H1 (cell line): ENCODE measurements at regions not wholly inside any gene's neighbourhood (a gene's known extent, or its start where the extent isn't known, plus 50 kb on each side); places are given as distances from the start of the nearest gene placed in this dataset.

Experiments
- CTCF ChIA-PET: fragments of 300-600 bp; sonication (Branson Sonifier 250); formaldehyde crosslinking; loops from one replicate; lab custom pipeline; 2021; ENCODE audit not compliant: partially characterized antibody; lab: Charles Lee
- POLR2A ChIA-PET: fragments of 300-600 bp; sonication (Branson Sonifier 250); formaldehyde crosslinking; loops from one replicate; lab custom pipeline; 2021; ENCODE audit warnings: inconsistent platforms; ENCODE audit not compliant: partially characterized antibody; lab: Charles Lee
- DNase-seq, 2 experiments: peaks; one replicate each; pipeline versions ENCODE4 v3.0.0 to v3.0.0-alpha.2; 2010 to 2022; ENCODE audit warnings: low spot score in 2 of 2, low read depth in 1 of 2, mixed read lengths in 1 of 2
- FAIRE-seq: peaks from 2 replicates; lab custom pipeline; 2011; peaks lifted over from hg19 to GRCh38; lab: Jason Lieb, UNC
- H2AFZ ChIP-seq: 2 replicates; pipeline ENCODE4 v1.8.1; 2012; ENCODE audit warnings: low read length, inconsistent platforms
- H2AK5ac ChIP-seq: 2 replicates; pipeline ENCODE4 v1.6.1; 2013; ENCODE audit warnings: low read depth, low read length
- H2BK120ac ChIP-seq: replicated peaks from 2 replicates; pipeline ENCODE3; 2013; ENCODE audit warnings: low read depth, low read length, inconsistent platforms
- H2BK12ac ChIP-seq: 2 replicates; pipeline ENCODE4 v1.6.1; 2013; ENCODE audit warnings: low read depth, low read length
- H2BK15ac ChIP-seq: 2 replicates; pipeline ENCODE4 v1.6.1; 2013; ENCODE audit warnings: low read length
- H2BK20ac ChIP-seq: 2 replicates; pipeline ENCODE4 v1.6.1; 2013; ENCODE audit warnings: low read length
- H2BK5ac ChIP-seq: 2 replicates; pipeline ENCODE4 v1.6.1; 2013; ENCODE audit warnings: low read depth, low read length
- H3K14ac ChIP-seq: 2 replicates; pipeline ENCODE4 v1.6.1; 2013; ENCODE audit warnings: inconsistent platforms; ENCODE audit not compliant: insufficient read length
- H3K18ac ChIP-seq: 2 replicates; pipeline ENCODE4 v1.6.1; 2013; ENCODE audit warnings: low read length; ENCODE audit errors: extremely low read depth
- H3K23ac ChIP-seq: 2 replicates; pipeline ENCODE4 v1.6.1; 2013; ENCODE audit warnings: inconsistent platforms; ENCODE audit not compliant: insufficient read length
- H3K23me2 ChIP-seq: 2 replicates; pipeline ENCODE4 v1.6.1; 2013; ENCODE audit warnings: low read depth, low read length
- H3K27ac ChIP-seq: 2 replicates; pipeline ENCODE4 v1.6.1; 2011; ENCODE audit warnings: low read depth, low read length, inconsistent platforms
- H3K27me3 ChIP-seq, 4 experiments: replicated peaks in 1 of 4; 1 replicate in 1 of 4; 2 replicates in 3 of 4; pipeline versions ENCODE4 v1.6.1 to v1.8.1; 2011 to 2013; ENCODE audit warnings: low read length in 3 of 4, mild to moderate bottlenecking in 3 of 4, inconsistent platforms in 2 of 4, mixed read lengths in 2 of 4, moderate library complexity in 1 of 4; ENCODE audit not compliant: control insufficient read depth in 3 of 4, insufficient read depth in 3 of 4; ENCODE audit errors: extremely low read depth in 1 of 4
- H3K36me3 ChIP-seq, 4 experiments: 2 replicates each; pipeline versions ENCODE4 v1.6.1 to v1.8.1; 2011 to 2013; ENCODE audit warnings: mild to moderate bottlenecking in 4 of 4, low read length in 3 of 4, moderate library complexity in 2 of 4, control low read depth in 1 of 4, inconsistent platforms in 1 of 4; ENCODE audit not compliant: insufficient read depth in 4 of 4, control insufficient read depth in 2 of 4
- H3K4ac ChIP-seq: replicated peaks from 2 replicates; pipeline ENCODE3; 2013; ENCODE audit warnings: low read length, low read depth, mixed read lengths, inconsistent platforms; ENCODE audit not compliant: insufficient read length
- H3K4me1 ChIP-seq, 4 experiments: replicated peaks in 1 of 4; 1 replicate in 1 of 4; 2 replicates in 3 of 4; pipeline versions ENCODE4 v1.6.1 to v1.8.1; 2011 to 2013; ENCODE audit warnings: low read length in 3 of 4, inconsistent platforms in 2 of 4, mixed read lengths in 1 of 4; ENCODE audit not compliant: insufficient read depth in 4 of 4, control insufficient read depth in 3 of 4
- H3K4me2 ChIP-seq, 2 experiments: 2 replicates each; pipeline versions ENCODE4 v1.6.1 to v1.8.1; 2011 to 2013; ENCODE audit warnings: low read depth in 2 of 2, low read length in 2 of 2, control low read depth in 1 of 2, inconsistent platforms in 1 of 2, mild to moderate bottlenecking in 1 of 2; ENCODE audit not compliant: insufficient read depth in 1 of 2
- H3K4me3 ChIP-seq, 4 experiments: fragments of 200-600, 300-600 bp in 1 of 4; sonication (generic), shearing (Covaris generic), sonication (Bioruptor Twin) in 1 of 4; 2 replicates each; pipeline versions ENCODE4 v1.5.1 to v1.8.1; 2011 to 2016; ENCODE audit warnings: low read length in 4 of 4, low read depth in 3 of 4, control low read depth in 2 of 4, inconsistent platforms in 2 of 4, mild to moderate bottlenecking in 2 of 4, mixed read lengths in 1 of 4, moderate library complexity in 1 of 4; ENCODE audit not compliant: insufficient read depth in 2 of 4; ENCODE audit errors: extremely low read depth in 1 of 4
- H3K56ac ChIP-seq: replicated peaks from 2 replicates; pipeline ENCODE3; 2013; ENCODE audit warnings: low read depth, mild to moderate bottlenecking, mixed read lengths, low read length, inconsistent platforms; ENCODE audit not compliant: insufficient read length
- H3K79me1 ChIP-seq: 2 replicates; pipeline ENCODE4 v1.6.1; 2013; ENCODE audit warnings: low read depth, low read length, control low read depth
- H3K79me2 ChIP-seq, 2 experiments: 2 replicates each; pipeline versions ENCODE4 v1.6.1 to v1.8.1; 2012 to 2013; ENCODE audit warnings: low read length in 2 of 2, mild to moderate bottlenecking in 2 of 2, inconsistent platforms in 1 of 2; ENCODE audit not compliant: insufficient read depth in 2 of 2, control insufficient read depth in 1 of 2
- H3K9ac ChIP-seq, 4 experiments: replicated peaks in 1 of 4; 1 replicate in 1 of 4; 2 replicates in 3 of 4; pipeline versions ENCODE4 v1.6.1 to v1.8.1; 2011 to 2013; ENCODE audit warnings: low read depth in 3 of 4, low read length in 3 of 4, control low read depth in 2 of 4, mild to moderate bottlenecking in 2 of 4, moderate library complexity in 2 of 4, inconsistent platforms in 1 of 4; ENCODE audit errors: extremely low read depth in 1 of 4
- H3K9me3 ChIP-seq, 2 experiments: 2 replicates each; pipeline versions ENCODE4 v1.6.1 to v1.8.1; 2012 to 2013; ENCODE audit warnings: mild to moderate bottlenecking in 2 of 2, moderate library complexity in 2 of 2, control low read depth in 1 of 2, inconsistent platforms in 1 of 2, low read depth in 1 of 2, low read length in 1 of 2, mixed read lengths in 1 of 2; ENCODE audit not compliant: insufficient read depth in 2 of 2
- H4K20me1 ChIP-seq, 2 experiments: replicated peaks in 1 of 2; 2 replicates each; pipeline versions ENCODE3 to v1.8.1; 2011 to 2013; ENCODE audit warnings: inconsistent platforms in 2 of 2, low read length in 2 of 2, mild to moderate bottlenecking in 1 of 2; ENCODE audit not compliant: insufficient read depth in 2 of 2, control insufficient read depth in 1 of 2
- H4K5ac ChIP-seq: 2 replicates; pipeline ENCODE4 v1.6.1; 2013; ENCODE audit warnings: low read length, low read depth, mixed read lengths, inconsistent platforms; ENCODE audit not compliant: insufficient read length
- H4K8ac ChIP-seq: 2 replicates; pipeline ENCODE4 v1.8.0; 2013; ENCODE audit warnings: mild to moderate bottlenecking, moderate library complexity, low read length, inconsistent platforms; ENCODE audit not compliant: insufficient read depth; ENCODE audit errors: extremely low read depth
- H4K91ac ChIP-seq: replicated peaks from 2 replicates; pipeline ENCODE3; 2013; ENCODE audit warnings: low read length, mixed read lengths, inconsistent platforms; ENCODE audit not compliant: insufficient read length
- ASH2L ChIP-seq: fragments of 200-600, 300-600 bp; sonication (generic); IDR thresholded peaks from one replicate; pipeline ENCODE4 v1.7.1; 2017; ENCODE audit warnings: low read length
- BACH1 ChIP-seq: IDR thresholded peaks from 2 replicates; pipeline ENCODE4 v1.6.1; 2012; ENCODE audit warnings: low read length, improper control_type of control experiment
- EP300 ChIP-seq, 2 experiments: IDR thresholded peaks; 1 replicate in 1 of 2; 2 replicates in 1 of 2; pipeline ENCODE4 v1.6.1; 2011 to 2012; ENCODE audit warnings: low read depth in 2 of 2, low read length in 2 of 2, mild to moderate bottlenecking in 2 of 2, borderline replicate concordance in 1 of 2, inconsistent platforms in 1 of 2, moderate library complexity in 1 of 2
- HDAC2 ChIP-seq, 2 experiments: fragments of 300-600 bp in 1 of 2; sonication (generic) in 1 of 2; IDR thresholded peaks; 2 replicates each; pipeline ENCODE4 v1.6.1; 2011 to 2012; ENCODE audit warnings: low read depth in 2 of 2, low read length in 2 of 2, mild to moderate bottlenecking in 2 of 2, moderate library complexity in 2 of 2, borderline replicate concordance in 1 of 2, inconsistent platforms in 1 of 2
- NRF1 ChIP-seq: IDR thresholded peaks from 2 replicates; pipeline ENCODE4 v1.6.1; 2011; ENCODE audit warnings: mild to moderate bottlenecking, low read depth, low read length, improper control_type of control experiment
- SIRT6 ChIP-seq: IDR thresholded peaks from one replicate; pipeline ENCODE4 v1.7.1; 2012; ENCODE audit warnings: low read length, inconsistent platforms
- WGBS, 2 experiments: shearing (Covaris generic) in 1 of 2; methylation state at CpG; one replicate each; pipeline versions ENCODE4 v1.1.6 to v1.1.7; 2013 to 2015; ENCODE audit warnings: low lambda C conversion rate in 2 of 2, mixed read lengths in 2 of 2, inconsistent platforms in 1 of 2, low coverage in 1 of 2, missing lambda C conversion rate in 1 of 2; ENCODE audit not compliant: insufficient replicate concordance in 2 of 2, insufficient coverage in 1 of 2, insufficient read length in 1 of 2; ENCODE audit errors: extremely low coverage in 1 of 2, missing lambda C conversion rate in 1 of 2; 5-methylcytosine and 5-hydroxymethylcytosine counted together
- TF ChIP-seq, protein P1 (sequence below): IDR thresholded peaks from 2 replicates; pipeline ENCODE4 v1.6.1; 2011; ENCODE audit warnings: low read length, improper control_type of control experiment
- TF ChIP-seq, protein P2 (sequence below): IDR thresholded peaks from 2 replicates; pipeline ENCODE4 v1.6.1; 2012; ENCODE audit warnings: inconsistent platforms

DNA sequence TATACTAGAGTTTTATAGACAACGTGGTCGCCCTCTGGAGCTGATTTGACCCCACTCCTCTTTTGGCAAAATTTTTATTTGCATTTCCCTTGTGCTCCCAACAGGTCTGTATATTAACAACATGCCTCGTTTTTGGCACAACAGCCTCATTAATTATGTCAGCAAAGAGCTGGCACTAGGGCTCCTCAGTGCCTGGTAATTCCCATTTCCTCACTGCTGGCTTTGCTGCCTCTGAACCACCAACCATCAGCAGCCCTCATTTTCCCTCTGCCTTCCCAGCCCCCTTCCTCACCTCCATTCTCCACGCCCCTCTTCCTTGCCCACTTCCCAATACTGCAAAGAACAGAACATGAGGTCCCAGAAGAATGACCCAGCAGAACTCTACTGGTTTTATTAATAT is 204.8 kb downstream of the ABHD5 start:
- Histone ChIP-seq H2BK15ac (no peak overlapping the region), H4K5ac (no peak overlapping the region), H3K18ac (no peak overlapping the region), H3K4me2 (no peak overlapping the region), H3K4me3 (no peak overlapping the region), H2BK5ac (no peak overlapping the region), H3K79me2 (no peaks in the 10 kb centered on the region), H3K9ac (no peak overlapping the region), H3K23ac (no peak overlapping the region), H3K4me1 (peaks cover 0 to 7% (median under 1%) of the 10 kb centered on the region in 4 experiments; a peak in 6 of 7 replicates), H2BK120ac (no peak overlapping the region), H3K56ac (no peak overlapping the region), H3K9me3 (no peaks in the 10 kb centered on the region), H3K23me2 (peaks cover 8% of the 10 kb centered on the region), H3K4ac (no peak overlapping the region), H2BK20ac (no peak overlapping the region), H3K27ac (no peak overlapping the region), H4K91ac (no peak overlapping the region), H2BK12ac (no peak overlapping the region), H2AK5ac (no peak overlapping the region), H2AFZ (no peak overlapping the region), H3K14ac (no peak overlapping the region), H3K27me3 (peaks cover 0 to 2% (median 0%) of the 10 kb centered on the region in 4 experiments; a peak in 2 of 7 replicates), H3K79me1 (no peaks in the 10 kb centered on the region), H4K20me1 (no peaks in the 10 kb centered on the region), H3K36me3 (no peaks in the 10 kb centered on the region), H4K8ac (no peak overlapping the region)
- ChIA-PET POLR2A (interaction anchor here (1.3 kb wide), 1 partner anchor 71 kb away, joined by 5 read pairs; no protein-coding TSS in a partner anchor), CTCF (interaction anchor here (1.0 to 2.0 kb wide), 5 partner anchors 12 to 311 kb away, joined by 3 to 9 read pairs (median 7); no protein-coding TSS in a partner anchor)
- TF ChIP-seq, protein P1, sequence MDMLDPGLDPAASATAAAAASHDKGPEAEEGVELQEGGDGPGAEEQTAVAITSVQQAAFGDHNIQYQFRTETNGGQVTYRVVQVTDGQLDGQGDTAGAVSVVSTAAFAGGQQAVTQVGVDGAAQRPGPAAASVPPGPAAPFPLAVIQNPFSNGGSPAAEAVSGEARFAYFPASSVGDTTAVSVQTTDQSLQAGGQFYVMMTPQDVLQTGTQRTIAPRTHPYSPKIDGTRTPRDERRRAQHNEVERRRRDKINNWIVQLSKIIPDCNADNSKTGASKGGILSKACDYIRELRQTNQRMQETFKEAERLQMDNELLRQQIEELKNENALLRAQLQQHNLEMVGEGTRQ = no peak
- TF ChIP-seq NRF1 = no peak
- TF ChIP-seq EP300 (IDR thresholded peaks at IDR 0.05; ENCODE audit: borderline replicate concordance in 1 of 2, low read depth in 2 of 2, low read length in 2 of 2) = no peak
- no peak for TF ChIP-seq HDAC2 (IDR thresholded peaks at IDR 0.05; ENCODE audit: borderline replicate concordance in 1 of 2, low read depth in 2 of 2, low read length in 2 of 2)
- no peak for TF ChIP-seq ASH2L
- no peak for TF ChIP-seq BACH1
- no peak for TF ChIP-seq SIRT6
- TF ChIP-seq, protein P2, sequence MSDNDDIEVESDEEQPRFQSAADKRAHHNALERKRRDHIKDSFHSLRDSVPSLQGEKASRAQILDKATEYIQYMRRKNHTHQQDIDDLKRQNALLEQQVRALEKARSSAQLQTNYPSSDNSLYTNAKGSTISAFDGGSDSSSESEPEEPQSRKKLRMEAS = no peak
- FAIRE-seq = no peak
- DNase-seq = no peak
- 87% methylated on average over 4 of the region's 4 CpGs; no CpG with 5 or more reads in 1 of the 2 experiments for WGBS, 2 experiments
